RWPE2 (cell line): ENCODE measurements at regions not wholly inside any gene's neighbourhood (a gene's known extent, or its start where the extent isn't known, plus 50 kb on each side); places are given as distances from the start of the nearest gene placed in this dataset.

ENCODE experiments used
- ATAC-seq: fragments of 200-7000 bp; cut with Tn5 transposase; 3 replicates; pipeline ENCODE4 v1.9.1; 2021; ENCODE audit warnings: low read depth
- DNase-seq: peaks from one replicate; pipeline ENCODE4 v3.0.0-alpha.2; 2020; ENCODE audit warnings: low spot score
- H3K27ac ChIP-seq: fragments of 450-650 bp; 2 replicates; pipeline ENCODE4 v1.5.1; 2017; ENCODE audit warnings: mild to moderate bottlenecking; ENCODE audit not compliant: poor library complexity, severe bottlenecking
- H3K27me3 ChIP-seq: fragments of 250-450 bp; sonication (Bioruptor Pico); 2 replicates; pipeline ENCODE4 v1.5.1; 2021; ENCODE audit warnings: mild to moderate bottlenecking, moderate library complexity; ENCODE audit not compliant: insufficient read depth, poor library complexity, severe bottlenecking
- H3K36me3 ChIP-seq: fragments of 250-450 bp; sonication (Bioruptor Pico); 2 replicates; pipeline ENCODE4 v1.5.1; 2020; ENCODE audit warnings: low read depth, mild to moderate bottlenecking, moderate library complexity
- H3K4me1 ChIP-seq: fragments of 250-450 bp; sonication (Bioruptor Pico); 2 replicates; pipeline ENCODE4 v1.5.1; 2021; ENCODE audit warnings: mild to moderate bottlenecking, moderate library complexity; ENCODE audit not compliant: insufficient read depth, poor library complexity, severe bottlenecking
- H3K4me3 ChIP-seq: fragments of 250-450 bp; sonication (Bioruptor Pico); 2 replicates; pipeline ENCODE4 v1.5.1; 2021; ENCODE audit warnings: mild to moderate bottlenecking, moderate library complexity; ENCODE audit not compliant: severe bottlenecking
- H3K9me3 ChIP-seq: fragments of 250-450 bp; sonication (Bioruptor Pico); 2 replicates; pipeline ENCODE4 v1.5.1; 2021; ENCODE audit warnings: mild to moderate bottlenecking, moderate library complexity; ENCODE audit not compliant: severe bottlenecking
- CTCF ChIP-seq: fragments of 450-650 bp; IDR thresholded peaks from one replicate; pipeline ENCODE4 v1.5.1; 2017; ENCODE audit warnings: mild to moderate bottlenecking, moderate library complexity; ENCODE audit not compliant: poor library complexity, severe bottlenecking

- Histone ChIP-seq H3K4me1 (peaks cover 4% of the 10 kb centered on the region), H3K36me3 (no peaks in the 10 kb centered on the region), H3K4me3 (no peak overlapping the region), H3K9me3 (no peaks in the 10 kb centered on the region), H3K27ac (no peak overlapping the region), H3K27me3 (no peaks in the 10 kb centered on the region)
- DNase-seq: no peak
- ATAC-seq: no peak
- TF ChIP-seq CTCF: no peak
Measured at GRCh38 chr3:104547031-104547430, 819.7 kb upstream of the ALCAM start.

DNA sequence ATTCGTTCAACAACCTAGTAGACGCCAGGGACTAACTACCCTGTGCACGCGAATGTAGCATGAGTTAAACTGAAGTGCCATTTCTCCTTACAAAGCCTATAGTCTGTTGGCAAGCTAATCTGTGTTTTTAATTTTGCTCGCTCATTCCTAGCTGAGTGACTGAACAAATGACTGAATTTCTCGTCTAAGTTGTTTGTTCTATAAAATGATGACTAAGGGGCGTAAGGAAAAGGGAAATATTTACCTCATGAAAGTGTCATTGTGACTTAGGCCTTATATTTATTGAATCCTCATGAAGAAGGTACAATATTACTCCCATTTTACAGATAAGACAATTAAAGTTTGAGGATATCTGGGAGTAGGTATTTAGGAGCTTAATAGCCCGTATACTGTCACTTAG is 818.3 kb upstream of the ALCAM start:
- H3K4me1 ChIP-seq: peaks cover 4% of the 10 kb centered on the region
- no peak for TF ChIP-seq CTCF
- no peak overlapping the region for H3K27ac ChIP-seq
- DNase-seq (no peak), ATAC-seq (no peak)
- no peaks in the 10 kb centered on the region for H3K27me3 ChIP-seq
- no peaks in the 10 kb centered on the region for H3K9me3 ChIP-seq
- H3K36me3 ChIP-seq: no peaks in the 10 kb centered on the region
- no peak overlapping the region for H3K4me3 ChIP-seq

GRCh38 chr3:104549099-104549714 is 817.5 kb upstream of the ALCAM start:
- Histone ChIP-seq H3K27me3 (no peaks in the 10 kb centered on the region), H3K4me1 (peaks cover 4% of the 10 kb centered on the region), H3K27ac (no peak overlapping the region), H3K9me3 (no peaks in the 10 kb centered on the region), H3K4me3 (no peak overlapping the region), H3K36me3 (no peaks in the 10 kb centered on the region)
- DNase-seq (no peak), ATAC-seq (no peak)
- no peak for TF ChIP-seq CTCF

- no peaks in the 10 kb centered on the region for H3K36me3 ChIP-seq
- no peak for TF ChIP-seq CTCF
- no peak overlapping the region for H3K4me3 ChIP-seq
- no peak for DNase-seq
- H3K4me1 ChIP-seq: no peaks in the 10 kb centered on the region
- ATAC-seq: no peak
- no peaks in the 10 kb centered on the region for H3K27me3 ChIP-seq
- no peaks in the 10 kb centered on the region for H3K9me3 ChIP-seq
- no peak overlapping the region for H3K27ac ChIP-seq
Measured at GRCh38 chr3:104553121-104553520, 813.6 kb upstream of the ALCAM start.

DNA sequence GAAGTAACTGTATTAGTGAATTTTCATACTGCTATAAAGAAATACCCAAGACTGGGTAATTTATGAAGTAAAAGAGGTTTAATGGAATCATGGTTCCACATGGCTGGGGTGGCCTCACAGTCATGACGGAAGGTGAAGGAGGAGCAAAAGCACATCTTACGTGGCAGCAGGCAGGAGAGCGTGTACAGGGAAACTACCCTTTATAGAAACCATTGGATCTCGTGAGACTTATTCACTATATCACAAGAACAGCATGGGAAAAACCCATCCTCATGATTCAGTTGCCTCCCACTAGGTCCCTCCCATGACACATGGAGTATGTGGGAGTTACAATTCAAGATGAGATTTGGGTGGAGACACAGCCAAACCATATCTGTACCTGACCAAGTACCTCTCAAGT is 812.3 kb upstream of the ALCAM start:
- Histone ChIP-seq H3K27ac (no peak overlapping the region), H3K27me3 (no peaks in the 10 kb centered on the region), H3K4me3 (no peak overlapping the region), H3K9me3 (no peaks in the 10 kb centered on the region), H3K4me1 (no peaks in the 10 kb centered on the region), H3K36me3 (no peaks in the 10 kb centered on the region)
- ATAC-seq: no peak
- TF ChIP-seq CTCF: no peak
- no peak for DNase-seq
